ENCODE measurements at regions not wholly inside any gene's neighbourhood (a gene's known extent, or its start where the extent isn't known, plus 50 kb on each side); places are given as distances from the start of the nearest gene placed in this dataset.

- no peak for TF ChIP-seq TSHZ1 (CRISPR knock-in tag; IDR thresholded peaks at IDR 0.05)
- TF ChIP-seq EP300 (IDR thresholded peaks at IDR 0.05; ENCODE audit: low read length) = no peak
- no peak for TF ChIP-seq ZNF41 (CRISPR knock-in tag; conservative IDR thresholded peaks at IDR 0.05)
- TF ChIP-seq ATF3 (IDR thresholded peaks at IDR 0.05) = no peak
- no peak for TF ChIP-seq ATF3 (CRISPR knock-in tag; conservative IDR thresholded peaks at IDR 0.05)
Observed at GRCh38 chr20:51160821-51161220, 137.9 kb upstream of the KCNG1 start (continued).

- no peak for FAIRE-seq
- no peaks in the 10 kb centered on the region for H3K4me1 ChIP-seq (replicated peaks in 1 of 2; ENCODE audit: control insufficient read depth in 2 of 2, insufficient read depth in 2 of 2, low read length in 2 of 2)
- intact Hi-C loops (cut with micrococcal nuclease) = no loop called here
- ChIA-PET POLR2A (interaction anchor here (0.5 to 1.0 kb wide), 2 partner anchors 10 to 594 kb away, joined by 4 to 5 read pairs; no protein-coding TSS in a partner anchor), CTCF (ENCODE audit: low intra/inter-chr PET ratio) (no interaction called here)
- DNase-seq (ENCODE audit: extremely low read depth in 1 of 4, low spot score in 3 of 4) = no peak
- no peak overlapping the region for H3K27ac ChIP-seq (ENCODE audit: extremely low read depth, low read depth, low read length)
- H2AFZ ChIP-seq (ENCODE audit: low read depth, low read length) = no peak overlapping the region
- no peak for ATAC-seq
- no peaks in the 10 kb centered on the region for H3K79me2 ChIP-seq (ENCODE audit: control insufficient read depth, insufficient read depth, low read length)
- H3K9me3 ChIP-seq (replicated peaks; ENCODE audit: control insufficient read depth, insufficient read depth, low read depth, low read length) = no peaks in the 10 kb centered on the region
- WGBS (ENCODE audit: insufficient coverage, low coverage, missing lambda C conversion rate) = 6% methylated on average over 2 of the region's 2 CpGs
- in situ Hi-C loops (cut with MboI) = no loop called here
- no peak overlapping the region for H3K9ac ChIP-seq (ENCODE audit: insufficient read depth in 1 of 2, low read depth in 2 of 2, low read length in 2 of 2)
- H4K20me1 ChIP-seq (replicated peaks; ENCODE audit: control insufficient read depth, insufficient read depth, low read length) = peaks cover 6% of the 10 kb centered on the region; the same call in 1 of the 2 replicates
- no TSS peak for BruUV-seq (replicated peaks)
- no peak overlapping the region for H3K4me3 ChIP-seq
- no peaks in the 10 kb centered on the region for H3K9me1 ChIP-seq (ENCODE audit: control insufficient read depth, insufficient read depth, low read length)
- H3K36me3 ChIP-seq (ENCODE audit: control insufficient read depth, insufficient read depth, low read length) = no peaks in the 10 kb centered on the region
- peaks cover 24 to 67% of the 10 kb centered on the region in 2 experiments for H3K27me3 ChIP-seq (ENCODE audit: control insufficient read depth in 2 of 2, insufficient read depth in 2 of 2, low read length in 2 of 2)
- no peak overlapping the region for H3K4me2 ChIP-seq (ENCODE audit: insufficient read depth, low read length)
- no peak for TF ChIP-seq CBFB (CRISPR knock-in tag; IDR thresholded peaks at IDR 0.05)
- no peak for TF ChIP-seq CREB3L1 (IDR thresholded peaks at IDR 0.05; ENCODE audit: borderline replicate concordance, low read depth)
- no peak for TF ChIP-seq NFRKB (IDR thresholded peaks at IDR 0.05; ENCODE audit: low read depth)
- TF ChIP-seq RBFOX2 (IDR thresholded peaks at IDR 0.05; ENCODE audit: low read depth, low read length) = no peak
- no peak for TF ChIP-seq VEZF1 (CRISPR knock-in tag; IDR thresholded peaks at IDR 0.05)
- TF ChIP-seq HNRNPH1 (optimal IDR thresholded peaks at IDR 0.05; ENCODE audit: low read depth, low read length) = no peak
- no peak for TF ChIP-seq HBP1 (CRISPR knock-in tag; IDR thresholded peaks at IDR 0.05)
- no peak for TF ChIP-seq FOXJ3 (CRISPR knock-in tag; IDR thresholded peaks at IDR 0.05)
Observed at GRCh38 chr20:51159981-51160380, 137.1 kb upstream of the KCNG1 start.

Measured in K562 (cell line).